ENCODE measurements at regions not wholly inside any gene's neighbourhood (a gene's known extent, or its start where the extent isn't known, plus 50 kb on each side); places are given as distances from the start of the nearest gene placed in this dataset.

DNA sequence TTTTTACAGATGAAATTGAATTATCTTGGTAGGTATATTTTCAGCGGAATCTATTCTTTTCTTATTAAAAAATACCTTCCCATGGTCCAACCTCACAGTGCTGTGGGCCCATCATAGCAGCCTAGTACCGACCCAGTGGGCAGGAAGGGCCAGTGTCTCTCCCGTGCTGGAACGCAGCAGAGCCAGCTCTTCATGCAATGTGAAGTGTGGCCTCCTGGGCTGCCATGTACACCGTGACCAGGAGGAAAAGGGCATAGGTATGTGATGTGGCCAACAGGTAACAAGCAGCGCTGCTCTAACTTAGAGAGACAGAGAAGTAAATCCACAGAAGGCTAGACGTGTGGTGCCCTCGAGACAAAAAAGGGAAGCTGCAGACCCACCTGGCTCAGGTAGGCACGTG, 221.1 kb upstream of the SALL3 start:
- Histone ChIP-seq H3K4me1 (no peaks in the 10 kb centered on the region), H3K36me3 (no peaks in the 10 kb centered on the region), H3K9me3 (no peaks in the 10 kb centered on the region), H3K27me3 (no peaks in the 10 kb centered on the region), H3K4me3 (no peak overlapping the region), H3K27ac (no peak overlapping the region)
- DNase-seq (ENCODE audit: extremely low spot score in 2 of 2), result peak in 1 of 2 donors; percentile 52
- TF ChIP-seq, protein P1, sequence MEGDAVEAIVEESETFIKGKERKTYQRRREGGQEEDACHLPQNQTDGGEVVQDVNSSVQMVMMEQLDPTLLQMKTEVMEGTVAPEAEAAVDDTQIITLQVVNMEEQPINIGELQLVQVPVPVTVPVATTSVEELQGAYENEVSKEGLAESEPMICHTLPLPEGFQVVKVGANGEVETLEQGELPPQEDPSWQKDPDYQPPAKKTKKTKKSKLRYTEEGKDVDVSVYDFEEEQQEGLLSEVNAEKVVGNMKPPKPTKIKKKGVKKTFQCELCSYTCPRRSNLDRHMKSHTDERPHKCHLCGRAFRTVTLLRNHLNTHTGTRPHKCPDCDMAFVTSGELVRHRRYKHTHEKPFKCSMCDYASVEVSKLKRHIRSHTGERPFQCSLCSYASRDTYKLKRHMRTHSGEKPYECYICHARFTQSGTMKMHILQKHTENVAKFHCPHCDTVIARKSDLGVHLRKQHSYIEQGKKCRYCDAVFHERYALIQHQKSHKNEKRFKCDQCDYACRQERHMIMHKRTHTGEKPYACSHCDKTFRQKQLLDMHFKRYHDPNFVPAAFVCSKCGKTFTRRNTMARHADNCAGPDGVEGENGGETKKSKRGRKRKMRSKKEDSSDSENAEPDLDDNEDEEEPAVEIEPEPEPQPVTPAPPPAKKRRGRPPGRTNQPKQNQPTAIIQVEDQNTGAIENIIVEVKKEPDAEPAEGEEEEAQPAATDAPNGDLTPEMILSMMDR (IDR thresholded peaks at IDR 0.05), result no peak
- TF ChIP-seq POLR2AphosphoS5 (IDR thresholded peaks at IDR 0.05; ENCODE audit: insufficient read depth in 1 of 2, low read depth in 1 of 2), result no peak
- no peak for TF ChIP-seq POLR2A (IDR thresholded peaks at IDR 0.05)
- intact Hi-C loops (cut with DNase I), result no loop called here

DNA sequence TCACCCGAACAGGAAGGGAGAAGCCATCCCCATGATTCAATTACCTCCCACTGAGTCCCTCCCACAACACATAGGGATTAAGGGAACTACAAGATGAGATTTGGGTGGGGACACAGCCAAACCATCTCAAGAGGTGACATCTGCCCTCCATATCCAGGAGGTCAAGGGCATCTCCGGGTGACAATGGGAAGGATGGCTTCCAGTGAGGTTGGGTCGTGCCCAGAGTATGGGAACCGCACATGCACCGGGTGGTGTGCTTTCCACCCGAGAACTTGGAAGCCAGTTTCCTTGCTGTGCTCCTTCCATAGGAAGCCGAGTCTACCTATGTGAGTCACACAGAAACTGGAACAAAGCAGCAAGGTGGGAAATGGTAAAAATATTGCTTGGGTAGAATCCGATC, 216.9 kb upstream of the SALL3 start:
- Histone ChIP-seq H3K27ac (no peak overlapping the region), H3K36me3 (no peaks in the 10 kb centered on the region), H3K4me3 (no peak overlapping the region), H3K9me3 (no peaks in the 10 kb centered on the region), H3K27me3 (no peaks in the 10 kb centered on the region), H3K4me1 (no peaks in the 10 kb centered on the region)
- TF ChIP-seq POLR2A (IDR thresholded peaks at IDR 0.05), result no peak
- TF ChIP-seq POLR2AphosphoS5 (IDR thresholded peaks at IDR 0.05; ENCODE audit: insufficient read depth in 1 of 2, low read depth in 1 of 2), result no peak
- TF ChIP-seq, protein P1 (IDR thresholded peaks at IDR 0.05), result no peak
- no peak for DNase-seq (ENCODE audit: extremely low spot score in 2 of 2)
- intact Hi-C loops (cut with DNase I), result no loop called here

DNA sequence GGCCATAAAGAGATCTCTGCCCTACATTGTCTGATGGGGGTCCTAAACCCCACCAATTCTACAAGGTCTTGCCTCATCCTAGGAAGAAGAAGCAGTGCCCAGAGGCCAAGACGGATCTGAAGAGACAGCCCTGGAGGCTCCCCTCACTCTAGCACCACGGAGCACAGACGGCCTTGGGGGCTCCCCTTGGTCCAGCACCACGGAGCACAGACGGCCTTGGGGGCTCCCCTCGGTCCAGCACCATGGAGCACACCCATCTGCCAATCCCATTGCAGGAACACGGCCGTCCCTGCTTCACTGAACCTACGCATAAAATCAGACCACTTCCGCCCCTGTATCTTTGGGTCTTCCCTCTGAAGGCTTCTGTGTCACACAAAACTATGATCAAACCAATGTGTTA, 215.1 kb upstream of the SALL3 start:
- Histone ChIP-seq H3K36me3 (no peaks in the 10 kb centered on the region), H3K9me3 (no peaks in the 10 kb centered on the region), H3K27ac (no peak overlapping the region), H3K4me3 (no peak overlapping the region), H3K27me3 (no peaks in the 10 kb centered on the region), H3K4me1 (no peaks in the 10 kb centered on the region)
- TF ChIP-seq POLR2A (IDR thresholded peaks at IDR 0.05) (no peak), POLR2AphosphoS5 (IDR thresholded peaks at IDR 0.05; ENCODE audit: insufficient read depth in 1 of 2, low read depth in 1 of 2) (no peak)
- TF ChIP-seq, protein P1 (IDR thresholded peaks at IDR 0.05), result no peak
- intact Hi-C loops (cut with DNase I), result no loop called here
- peak in 1 of 2 donors; percentile 80 for DNase-seq (ENCODE audit: extremely low spot score in 2 of 2)

DNA sequence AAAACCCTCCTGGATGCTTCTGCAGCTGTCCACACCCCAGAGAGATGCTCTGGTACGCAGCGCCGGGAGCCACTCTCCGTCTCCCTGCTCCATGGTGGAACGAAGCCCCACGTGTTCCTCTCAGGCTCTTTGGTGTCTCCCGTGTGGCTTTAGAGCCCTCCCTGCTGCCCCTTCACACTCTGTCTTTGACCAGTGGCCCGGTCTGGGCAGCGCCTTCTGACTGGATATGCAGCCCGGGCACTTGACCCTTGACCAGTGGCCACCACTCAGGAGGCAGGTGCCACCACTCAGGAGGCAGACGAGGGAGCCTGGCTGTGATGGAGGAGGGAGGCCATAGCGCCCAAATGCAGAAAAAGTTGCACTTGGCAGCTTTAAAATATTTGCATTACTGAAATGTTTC, 214.5 kb upstream of the SALL3 start:
- Histone ChIP-seq H3K27ac (no peak overlapping the region), H3K4me3 (no peak overlapping the region), H3K27me3 (no peaks in the 10 kb centered on the region), H3K36me3 (no peaks in the 10 kb centered on the region), H3K9me3 (no peaks in the 10 kb centered on the region), H3K4me1 (no peaks in the 10 kb centered on the region)
- no peak for TF ChIP-seq POLR2AphosphoS5 (IDR thresholded peaks at IDR 0.05; ENCODE audit: insufficient read depth in 1 of 2, low read depth in 1 of 2)
- no peak for TF ChIP-seq POLR2A (IDR thresholded peaks at IDR 0.05)
- TF ChIP-seq, protein P1 (IDR thresholded peaks at IDR 0.05), result no peak
- intact Hi-C loops (cut with DNase I), result no loop called here
- no peak for DNase-seq (ENCODE audit: extremely low spot score in 2 of 2)

DNA sequence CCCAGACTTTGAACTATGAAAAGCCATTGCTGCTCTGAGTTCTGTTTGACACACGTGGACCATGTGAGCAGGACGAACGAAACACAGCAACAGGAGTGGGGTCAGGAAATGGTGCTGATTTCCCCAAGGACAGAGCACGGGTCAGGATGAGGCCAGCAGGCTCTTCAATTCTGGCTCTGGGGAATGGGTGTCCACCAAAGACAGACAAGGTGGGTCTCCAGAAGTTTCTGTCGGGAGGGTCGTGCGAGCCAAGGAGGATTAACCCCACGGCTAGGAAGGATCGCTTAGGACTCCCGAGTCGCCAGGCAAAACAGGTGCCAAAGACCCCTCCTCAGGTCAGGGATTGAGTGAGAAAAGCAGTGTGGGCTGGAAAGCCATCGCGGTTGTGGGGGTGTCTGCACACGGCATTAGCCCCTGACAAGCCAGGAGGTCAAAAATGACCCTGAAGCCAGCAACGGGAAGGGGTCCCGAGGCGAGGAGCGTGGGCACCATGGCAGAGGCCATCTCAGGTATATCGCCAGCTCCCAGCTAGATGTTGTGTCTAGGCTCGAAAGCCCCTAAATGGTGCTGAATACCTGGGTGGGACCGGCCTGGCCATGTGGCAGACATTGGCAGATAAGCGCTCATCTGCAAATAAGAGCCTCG, 213.9 kb upstream of the SALL3 start:
- TF ChIP-seq POLR2A (IDR thresholded peaks at IDR 0.05) (no peak), POLR2AphosphoS5 (IDR thresholded peaks at IDR 0.05; ENCODE audit: insufficient read depth in 1 of 2, low read depth in 1 of 2) (no peak)
- TF ChIP-seq, protein P1 (IDR thresholded peaks at IDR 0.05), result no peak
- Histone ChIP-seq H3K4me3 (no peak overlapping the region), H3K27me3 (no peaks in the 10 kb centered on the region), H3K9me3 (no peaks in the 10 kb centered on the region), H3K4me1 (no peaks in the 10 kb centered on the region), H3K36me3 (no peaks in the 10 kb centered on the region), H3K27ac (no peak overlapping the region)
- DNase-seq (ENCODE audit: extremely low spot score in 2 of 2), result no peak
- intact Hi-C loops (cut with DNase I), result no loop called here

All from vagina (tissue), 2 donors.